K562 (cell line): ENCODE measurements at regions not wholly inside any gene's neighbourhood (a gene's known extent, or its start where the extent isn't known, plus 50 kb on each side); places are given as distances from the start of the nearest gene placed in this dataset.

Source experiments
- ATAC-seq: fragments of 200-7000 bp; cut with Tn5 transposase; 3 replicates; pipeline ENCODE4 v1.9.1; 2020; ENCODE audit warnings: moderate library complexity
- BruUV-seq: library from RNA; stranded (reverse); fragments of 400-500 nt; replicated peaks from 2 replicates; lab custom pipeline; 2021; lab: Mats Ljungman, UMichigan
- CTCF ChIA-PET: fragments of 300-600 bp; formaldehyde crosslinking; extraction: SDS; loops from one replicate; lab custom pipeline; 2021; ENCODE audit warnings: low intra/inter-chr PET ratio; lab: Yijun Ruan, JAX
- POLR2A ChIA-PET: fragments of 300-600, 350-650 bp; sonication (Branson Sonifier 250); formaldehyde crosslinking; extraction: SDS; loops from one replicate; lab custom pipeline; 2021; ENCODE audit warnings: antibody characterized with exemption, inconsistent platforms; lab: Yijun Ruan, JAX
- DNase-seq, 4 experiments: peaks; one replicate each; pipeline versions ENCODE4 v3.0.0 to v3.0.0-alpha.2; 2011 to 2018; ENCODE audit warnings: low spot score in 3 of 4, mixed read lengths in 3 of 4; ENCODE audit errors: extremely low read depth in 1 of 4
- FAIRE-seq: peaks from 2 replicates; lab custom pipeline; 2011; peaks lifted over from hg19 to GRCh38; lab: Jason Lieb, UNC
- H2AFZ ChIP-seq: 2 replicates; pipeline ENCODE4 v1.6.0; 2011; ENCODE audit warnings: low read depth, low read length, control low read depth, inconsistent platforms
- H3K27ac ChIP-seq: fragments of 200-600 bp; 3 replicates; pipeline ENCODE4 v1.8.0; 2011; ENCODE audit warnings: low read depth, mild to moderate bottlenecking, control low read depth, inconsistent platforms, low read length, moderate library complexity, mixed read lengths; ENCODE audit errors: extremely low read depth
- H3K27me3 ChIP-seq, 2 experiments: fragments of 300-600 bp in 1 of 2; 2 replicates in 1 of 2; 3 replicates in 1 of 2; pipeline versions ENCODE4 v1.6.0 to v1.8.0; 2011; ENCODE audit warnings: inconsistent platforms in 2 of 2, low read length in 2 of 2, mild to moderate bottlenecking in 1 of 2, mixed read lengths in 1 of 2, moderate library complexity in 1 of 2; ENCODE audit not compliant: control insufficient read depth in 2 of 2, insufficient read depth in 2 of 2
- H3K36me3 ChIP-seq: fragments of 300-600 bp; 3 replicates; pipeline ENCODE4 v1.8.0; 2011; ENCODE audit warnings: mild to moderate bottlenecking, low read length, inconsistent platforms; ENCODE audit not compliant: control insufficient read depth, insufficient read depth
- H3K4me1 ChIP-seq, 2 experiments: fragments of 200-600 bp in 1 of 2; replicated peaks in 1 of 2; 2 replicates in 1 of 2; 3 replicates in 1 of 2; pipeline versions ENCODE4 v1.5.1 to v1.8.0; 2011; ENCODE audit warnings: inconsistent platforms in 2 of 2, low read length in 2 of 2, mild to moderate bottlenecking in 1 of 2, mixed read lengths in 1 of 2, moderate library complexity in 1 of 2; ENCODE audit not compliant: control insufficient read depth in 2 of 2, insufficient read depth in 2 of 2
- H3K4me2 ChIP-seq: 2 replicates; pipeline ENCODE4 v1.6.1; 2011; ENCODE audit warnings: low read length, control low read depth, inconsistent platforms, mixed read lengths; ENCODE audit not compliant: insufficient read depth
- H3K4me3 ChIP-seq: fragments of 200-600 bp; sonication (generic), shearing (Covaris generic); 2 replicates; pipeline ENCODE4 v1.5.1; 2016; ENCODE audit warnings: control low read depth, inconsistent platforms
- H3K79me2 ChIP-seq: fragments of 200-600 bp; 3 replicates; pipeline ENCODE4 v1.8.0; 2011; ENCODE audit warnings: low read length, inconsistent platforms; ENCODE audit not compliant: control insufficient read depth, insufficient read depth
- H3K9ac ChIP-seq, 2 experiments: 2 replicates each; pipeline versions ENCODE4 v1.6.0 to v1.6.1; 2011; ENCODE audit warnings: low read depth in 2 of 2, low read length in 2 of 2, control low read depth in 1 of 2, inconsistent platforms in 1 of 2, mild to moderate bottlenecking in 1 of 2, mixed read lengths in 1 of 2; ENCODE audit not compliant: insufficient read depth in 1 of 2
- H3K9me1 ChIP-seq: one replicate; pipeline ENCODE4 v1.6.0; 2011; ENCODE audit warnings: inconsistent platforms, mild to moderate bottlenecking, low read length, moderate library complexity; ENCODE audit not compliant: control insufficient read depth, insufficient read depth
- H3K9me3 ChIP-seq: replicated peaks from 2 replicates; pipeline ENCODE4 v1.5.1; 2011; ENCODE audit warnings: low read depth, low read length, inconsistent platforms; ENCODE audit not compliant: control insufficient read depth, insufficient read depth
- H4K20me1 ChIP-seq: replicated peaks from 2 replicates; pipeline ENCODE4 v1.6.1; 2011; ENCODE audit warnings: low read length, inconsistent platforms, mixed read lengths; ENCODE audit not compliant: control insufficient read depth, insufficient read depth
- ELF4 ChIP-seq: fragments of 450-650 bp; formaldehyde crosslinking; IDR thresholded peaks from 2 replicates; pipeline ENCODE4 v1.4.0; 2022; ENCODE audit warnings: missing genetic modification characterization
- MAFK ChIP-seq: IDR thresholded peaks from 2 replicates; pipeline ENCODE4 v1.6.1; 2011; ENCODE audit warnings: low read length, improper control_type of control experiment
- PBX2 ChIP-seq, 2 experiments: IDR thresholded peaks in 1 of 2; conservative IDR thresholded peaks in 1 of 2; 2 replicates each; pipeline ENCODE4 v1.6.1; 2016; ENCODE audit warnings: low read depth in 2 of 2, mild to moderate bottlenecking in 1 of 2, missing compliant biosample characterization in 1 of 2, missing genetic modification characterization in 1 of 2, moderate library complexity in 1 of 2
- RFX1 ChIP-seq: fragments of 450-650 bp; IDR thresholded peaks from 2 replicates; pipeline ENCODE4 v1.6.1; 2016; ENCODE audit warnings: mild to moderate bottlenecking, moderate library complexity
- SNAPC5 ChIP-seq: fragments of 250-450 bp; sonication (Bioruptor Pico); IDR thresholded peaks from 2 replicates; pipeline ENCODE4 v1.8.0; 2021; ENCODE audit warnings: moderate library complexity, mild to moderate bottlenecking, inconsistent platforms
- ZFPM2 ChIP-seq: fragments of 250-450 bp; sonication (Bioruptor Pico); IDR thresholded peaks from 2 replicates; pipeline ENCODE4 v1.5.1; 2022; ENCODE audit warnings: mild to moderate bottlenecking
- ZNF699 ChIP-seq: fragments of 250-450 bp; sonication (Bioruptor Pico); IDR thresholded peaks from 2 replicates; pipeline ENCODE4 v1.8.0; 2021; ENCODE audit warnings: mild to moderate bottlenecking, moderate library complexity; ENCODE audit not compliant: insufficient replicate concordance
- WGBS: fragments of 100-300 bp; shearing (Covaris generic); methylation state at CpG from one replicate; pipeline ENCODE4 v1.1.6; 2016; ENCODE audit warnings: low coverage, mixed read lengths; ENCODE audit not compliant: insufficient coverage; ENCODE audit errors: missing lambda C conversion rate; 5-methylcytosine and 5-hydroxymethylcytosine counted together
- in situ Hi-C: fragments of 300-500 bp; cut with MboI; formaldehyde crosslinking; loops from 4 replicates; pipeline ENCODE4 v1.15.0; 2018; ENCODE audit warnings: inconsistent platforms, mixed read lengths
- intact Hi-C: fragments of 100-400 bp; cut with micrococcal nuclease; formaldehyde crosslinking; loops from 2 replicates; pipeline ENCODE4 v1.14.2; 2022

- no peak for TF ChIP-seq ZFPM2 (CRISPR knock-in tag)
Measured at GRCh38 chr10:8304861-8305260, 250.4 kb downstream of the GATA3 start (continued).

- intact Hi-C loops (no loop called here), in situ Hi-C loops (no loop called here)
- no peaks in the 10 kb centered on the region for H3K79me2 ChIP-seq
Measured at GRCh38 chr10:8305876-8306652, 251.6 kb downstream of the GATA3 start.

More at GRCh38 chr10:8305876-8306652, 251.6 kb downstream of the GATA3 start:
- H3K9me3 ChIP-seq: no peaks in the 10 kb centered on the region
- no peak overlapping the region for H3K27ac ChIP-seq
- peaks cover 5 to 8% of the 10 kb centered on the region in 2 experiments; a peak in 3 of 5 replicates for H3K27me3 ChIP-seq
- TF ChIP-seq ELF4 (CRISPR knock-in tag): no peak
- TF ChIP-seq RFX1: peak; percentile 48
- TF ChIP-seq PBX2 (CRISPR knock-in tag; IDR thresholded peaks at IDR 0.05; ENCODE audit: low read depth): no peak
- no peak for TF ChIP-seq PBX2 (tag; conservative IDR thresholded peaks at IDR 0.05; ENCODE audit: low read depth)
- TF ChIP-seq SNAPC5 (CRISPR knock-in tag): no peak
- no peak for TF ChIP-seq MAFK
- TF ChIP-seq ZNF699: no peak
- CTCF ChIA-PET: no interaction called here
- no TSS peak for BruUV-seq
- no peak for ATAC-seq
- no peaks in the 10 kb centered on the region for H3K9me1 ChIP-seq
- POLR2A ChIA-PET: interaction anchor here (0.5 to 1.1 kb wide), 2 partner anchors 9 to 190 kb away, joined by 3 to 6 read pairs; no protein-coding TSS in a partner anchor
- H3K36me3 ChIP-seq: no peaks in the 10 kb centered on the region
- no peak overlapping the region for H2AFZ ChIP-seq
- H3K4me1 ChIP-seq: no peaks in the 10 kb centered on the region
- no peak for FAIRE-seq
- H3K4me2 ChIP-seq: no peak overlapping the region
- no peaks in the 10 kb centered on the region for H4K20me1 ChIP-seq
- WGBS: 4% methylated on average over 9 of the region's 9 CpGs
- no peak for DNase-seq
- no peak overlapping the region for H3K9ac ChIP-seq
- H3K4me3 ChIP-seq: no peak overlapping the region
